Mesothelial cell of epicardium (in vitro differentiated cells): ENCODE measurements at regions not wholly inside any gene's neighbourhood (a gene's known extent, or its start where the extent isn't known, plus 50 kb on each side); places are given as distances from the start of the nearest gene placed in this dataset.

Experiments used
- DNase-seq, 2 experiments: peaks; one replicate each; pipeline ENCODE4 v3.0.0; 2021; ENCODE audit warnings: low spot score in 2 of 2; ENCODE audit not compliant: unreplicated experiment in 2 of 2
- H3K27ac Mint-ChIP-seq: 2 replicates; pipeline ENCODE4 v1.8.0; 2021; ENCODE audit warnings: mixed read lengths
- H3K27me3 Mint-ChIP-seq: 2 replicates; pipeline ENCODE4 v1.8.0; 2021; ENCODE audit warnings: low read depth, mixed read lengths
- H3K36me3 Mint-ChIP-seq: 2 replicates; pipeline ENCODE4 v1.8.0; 2021; ENCODE audit warnings: mixed read lengths
- H3K4me1 Mint-ChIP-seq: 2 replicates; pipeline ENCODE4 v1.8.0; 2021; ENCODE audit warnings: mixed read lengths
- H3K4me3 Mint-ChIP-seq: 2 replicates; pipeline ENCODE4 v1.8.0; 2021; ENCODE audit warnings: mild to moderate bottlenecking, moderate library complexity, mixed read lengths
- H3K9me3 Mint-ChIP-seq: 2 replicates; pipeline ENCODE4 v1.8.0; 2021; ENCODE audit warnings: mixed read lengths
- CTCF ChIP-seq: fragments of 200-600 bp; sonication (generic); IDR thresholded peaks from one replicate; pipeline ENCODE4 v1.5.0; 2021; ENCODE audit warnings: antibody characterized with exemption; ENCODE audit not compliant: unreplicated experiment

GRCh38 chr17:62865586-62865985 lies 57.5 kb upstream of the MARCHF10 start:
- Mint-ChIP-seq H3K4me1 (peaks cover 41% of the 10 kb centered on the region), H3K9me3 (peaks cover 3% of the 10 kb centered on the region), H3K4me3 (no peak overlapping the region), H3K27ac (no peak overlapping the region), H3K36me3 (no peaks in the 10 kb centered on the region), H3K27me3 (no peaks in the 10 kb centered on the region)
- no peak for TF ChIP-seq CTCF
- DNase-seq = no peak

GRCh38 chr17:62862251-62862650 lies 54.1 kb upstream of the MARCHF10 start:
- no peak for TF ChIP-seq CTCF
- no peaks in the 10 kb centered on the region for H3K36me3 Mint-ChIP-seq
- no peak overlapping the region for H3K27ac Mint-ChIP-seq

GRCh38 chr17:62860962-62861873 lies 53.1 kb upstream of the MARCHF10 start:
- no peak for TF ChIP-seq CTCF
- H3K4me1 Mint-ChIP-seq = peaks cover 42% of the 10 kb centered on the region
- no peaks in the 10 kb centered on the region for H3K36me3 Mint-ChIP-seq
- no peak for DNase-seq
- H3K9me3 Mint-ChIP-seq = peaks cover 3% of the 10 kb centered on the region
- H3K4me3 Mint-ChIP-seq = peak overlapping the region; percentile 30
- H3K27ac Mint-ChIP-seq = peak overlapping the region; percentile 61
- H3K27me3 Mint-ChIP-seq = no peaks in the 10 kb centered on the region

More at GRCh38 chr17:62862251-62862650, 54.1 kb upstream of the MARCHF10 start:
- no peak overlapping the region for H3K4me3 Mint-ChIP-seq
- no peaks in the 10 kb centered on the region for H3K27me3 Mint-ChIP-seq
- DNase-seq = no peak
- H3K9me3 Mint-ChIP-seq = peaks cover 3% of the 10 kb centered on the region
- peaks cover 36% of the 10 kb centered on the region for H3K4me1 Mint-ChIP-seq

DNA sequence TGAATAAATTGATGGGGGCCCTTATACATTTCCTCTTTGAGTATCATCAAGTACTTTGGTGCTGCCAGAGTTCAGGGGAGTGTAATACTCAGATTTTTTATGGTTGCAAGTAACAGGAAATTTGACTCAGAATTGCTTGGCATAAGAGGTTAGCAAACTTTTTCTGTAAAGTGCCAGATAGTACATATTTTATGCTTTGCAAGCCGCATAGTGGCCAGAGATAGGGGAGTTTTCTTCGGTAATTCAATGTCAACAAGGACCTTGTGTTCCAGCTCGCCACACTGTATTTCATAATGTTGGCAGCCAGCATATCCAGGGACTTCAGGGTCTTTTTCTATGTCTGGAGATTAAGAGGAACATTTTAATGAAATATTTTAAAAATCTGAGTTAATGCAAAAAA lies 51.0 kb upstream of the MARCHF10 start:
- DNase-seq = no peak
- Mint-ChIP-seq H3K36me3 (no peaks in the 10 kb centered on the region), H3K4me1 (peaks cover 63% of the 10 kb centered on the region), H3K9me3 (no peaks in the 10 kb centered on the region), H3K27me3 (no peaks in the 10 kb centered on the region), H3K27ac (no peak overlapping the region), H3K4me3 (no peak overlapping the region)
- no peak for TF ChIP-seq CTCF
